ENCODE measurements at regions not wholly inside any gene's neighbourhood (a gene's known extent, or its start where the extent isn't known, plus 50 kb on each side); places are given as distances from the start of the nearest gene placed in this dataset.

GRCh38 chr7:106485919-106486318 lies 175.0 kb downstream of the CCDC71L start:
- Histone ChIP-seq H3K27me3 (ENCODE audit: control insufficient read depth in 1 of 2, insufficient read depth in 2 of 2, low read length in 2 of 2) (no peaks in the 10 kb centered on the region), H3K79me2 (ENCODE audit: insufficient read depth, low read length) (no peaks in the 10 kb centered on the region), H3K9ac (ENCODE audit: insufficient read depth, low read depth, low read length) (no peak overlapping the region), H3K9me3 (ENCODE audit: low read length) (no peaks in the 10 kb centered on the region), H3K4me3 (replicated peaks in 1 of 3; ENCODE audit: insufficient read depth in 1 of 3, low read depth in 2 of 3, low read length in 3 of 3) (no peak overlapping the region), H3K36me3 (replicated peaks in 1 of 2; ENCODE audit: control insufficient read depth in 1 of 2, insufficient read depth in 2 of 2, low read length in 2 of 2) (no peaks in the 10 kb centered on the region), H2AFZ (ENCODE audit: low read length) (no peak overlapping the region), H3K4me2 (ENCODE audit: low read depth, low read length) (no peak overlapping the region), H4K20me1 (ENCODE audit: insufficient read depth, low read length) (no peaks in the 10 kb centered on the region), H3K4me1 (ENCODE audit: insufficient read depth, low read length) (no peaks in the 10 kb centered on the region), H3K27ac (ENCODE audit: extremely low read length, insufficient read depth, low read length) (no peak overlapping the region)
- ATAC-seq (no peak), DNase-seq (ENCODE audit: low spot score) (no peak), FAIRE-seq (no peak)
- intact Hi-C loops (cut with micrococcal nuclease; ENCODE audit: unreplicated experiment) (no loop called here), in situ Hi-C loops (cut with HindIII; ENCODE audit: extremely low pct_ligation_motif_present, low pct_unique_long_range_greater_than_20kb) (no loop called here)
- CTCF ChIA-PET (ENCODE audit: low intra/inter-chr PET ratio, low total read pairs), result no interaction called here
- WGBS (ENCODE audit: low lambda C conversion rate), result 0% methylated on average over 1 of the region's 1 CpG
- no peak for TF ChIP-seq ZNF678 (CRISPR knock-in tag; IDR thresholded peaks at IDR 0.05)
- TF ChIP-seq SMAD3 (CRISPR knock-in tag; IDR thresholded peaks at IDR 0.05), result no peak
- TF ChIP-seq, protein P1, sequence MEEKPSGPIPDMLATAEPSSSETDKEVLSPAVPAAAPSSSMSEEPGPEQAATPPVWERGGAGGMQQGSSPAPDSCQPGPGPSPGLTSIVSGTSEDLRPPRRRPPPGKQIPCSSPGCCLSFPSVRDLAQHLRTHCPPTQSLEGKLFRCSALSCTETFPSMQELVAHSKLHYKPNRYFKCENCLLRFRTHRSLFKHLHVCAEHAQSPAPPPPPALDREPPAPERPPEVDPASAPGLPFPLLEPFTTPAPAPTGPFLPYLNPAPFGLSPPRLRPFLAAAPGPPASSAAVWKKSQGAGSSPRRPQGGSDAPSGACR (CRISPR knock-in tag; IDR thresholded peaks at IDR 0.05), result no peak
- no peak for TF ChIP-seq PHF8 (CRISPR knock-in tag; IDR thresholded peaks at IDR 0.05)
- TF ChIP-seq HMGXB4 (CRISPR knock-in tag; IDR thresholded peaks at IDR 0.05; ENCODE audit: borderline replicate concordance in 1 of 2, low read depth in 1 of 2), result no peak
- TF ChIP-seq RNF219 (CRISPR knock-in tag; IDR thresholded peaks at IDR 0.05), result no peak
- no peak for TF ChIP-seq TBP (CRISPR knock-in tag; IDR thresholded peaks at IDR 0.05)
- TF ChIP-seq, protein P2, sequence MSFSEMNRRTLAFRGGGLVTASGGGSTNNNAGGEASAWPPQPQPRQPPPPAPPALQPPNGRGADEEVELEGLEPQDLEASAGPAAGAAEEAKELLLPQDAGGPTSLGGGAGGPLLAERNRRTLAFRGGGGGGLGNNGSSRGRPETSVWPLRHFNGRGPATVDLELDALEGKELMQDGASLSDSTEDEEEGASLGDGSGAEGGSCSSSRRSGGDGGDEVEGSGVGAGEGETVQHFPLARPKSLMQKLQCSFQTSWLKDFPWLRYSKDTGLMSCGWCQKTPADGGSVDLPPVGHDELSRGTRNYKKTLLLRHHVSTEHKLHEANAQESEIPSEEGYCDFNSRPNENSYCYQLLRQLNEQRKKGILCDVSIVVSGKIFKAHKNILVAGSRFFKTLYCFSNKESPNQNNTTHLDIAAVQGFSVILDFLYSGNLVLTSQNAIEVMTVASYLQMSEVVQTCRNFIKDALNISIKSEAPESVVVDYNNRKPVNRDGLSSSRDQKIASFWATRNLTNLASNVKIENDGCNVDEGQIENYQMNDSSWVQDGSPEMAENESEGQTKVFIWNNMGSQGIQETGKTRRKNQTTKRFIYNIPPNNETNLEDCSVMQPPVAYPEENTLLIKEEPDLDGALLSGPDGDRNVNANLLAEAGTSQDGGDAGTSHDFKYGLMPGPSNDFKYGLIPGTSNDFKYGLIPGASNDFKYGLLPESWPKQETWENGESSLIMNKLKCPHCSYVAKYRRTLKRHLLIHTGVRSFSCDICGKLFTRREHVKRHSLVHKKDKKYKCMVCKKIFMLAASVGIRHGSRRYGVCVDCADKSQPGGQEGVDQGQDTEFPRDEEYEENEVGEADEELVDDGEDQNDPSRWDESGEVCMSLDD (CRISPR knock-in tag; IDR thresholded peaks at IDR 0.05; ENCODE audit: borderline replicate concordance), result no peak
- TF ChIP-seq RBM22 (optimal IDR thresholded peaks at IDR 0.05; ENCODE audit: low read length), result no peak
- TF ChIP-seq ZSCAN9 (CRISPR knock-in tag; IDR thresholded peaks at IDR 0.05; ENCODE audit: borderline replicate concordance), result no peak
- TF ChIP-seq SCMH1 (CRISPR knock-in tag; IDR thresholded peaks at IDR 0.05; ENCODE audit: borderline replicate concordance), result no peak
- no peak for TF ChIP-seq SKIL (CRISPR knock-in tag; IDR thresholded peaks at IDR 0.05; ENCODE audit: borderline replicate concordance)
- BruUV-seq (replicated peaks), result no TSS peak
- POLR2A ChIA-PET, result no interaction called here

All from HepG2 (cell line).